GM23338 (cell line): ENCODE measurements at regions not wholly inside any gene's neighbourhood (a gene's known extent, or its start where the extent isn't known, plus 50 kb on each side); places are given as distances from the start of the nearest gene placed in this dataset.

ENCODE experiments used
- ATAC-seq: fragments of 200-7000 bp; cut with Tn5 transposase; 3 replicates; pipeline ENCODE4 v1.9.1; 2020
- DNase-seq: peaks from one replicate; pipeline ENCODE4 v3.0.0-alpha.2; 2015; ENCODE audit warnings: low spot score
- H2AFZ ChIP-seq: fragments of 200-600 bp; sonication (generic); 2 replicates; pipeline ENCODE4 v1.8.0; 2016; ENCODE audit warnings: antibody characterized with exemption, mild to moderate bottlenecking, moderate library complexity
- H3F3A ChIP-seq: fragments of 200-600 bp; sonication (generic); replicated peaks from 2 replicates; pipeline ENCODE4 v1.8.0; 2017; ENCODE audit warnings: antibody characterized with exemption, mixed run types, low read depth
- H3K27ac ChIP-seq: fragments of 200-600 bp; sonication (generic); 2 replicates; pipeline ENCODE4 v1.6.1; 2016; ENCODE audit warnings: low read depth
- H3K27me3 ChIP-seq: fragments of 200-600 bp; sonication (generic); 2 replicates; pipeline ENCODE4 v1.8.0; 2016; ENCODE audit warnings: mild to moderate bottlenecking, mixed run types, moderate library complexity; ENCODE audit not compliant: insufficient read depth
- H3K36me3 ChIP-seq: fragments of 200-600 bp; sonication (generic); 2 replicates; pipeline ENCODE4 v1.8.0; 2016; ENCODE audit warnings: mild to moderate bottlenecking; ENCODE audit not compliant: insufficient read depth
- H3K4me1 ChIP-seq: fragments of 200-600 bp; sonication (generic); 2 replicates; pipeline ENCODE4 v1.8.0; 2016; ENCODE audit warnings: mild to moderate bottlenecking, moderate library complexity; ENCODE audit not compliant: insufficient read depth
- H3K4me2 ChIP-seq: fragments of 200-600 bp; sonication (generic); 2 replicates; pipeline ENCODE4 v1.7.1; 2017; ENCODE audit warnings: mixed run types
- H3K4me3 ChIP-seq: fragments of 200-600 bp; sonication (generic); 2 replicates; pipeline ENCODE4 v1.6.1; 2016; ENCODE audit warnings: mixed run types
- H3K79me2 ChIP-seq: fragments of 200-600 bp; sonication (generic); replicated peaks from 2 replicates; pipeline ENCODE4 v1.8.0; 2017; ENCODE audit warnings: mild to moderate bottlenecking; ENCODE audit not compliant: insufficient read depth
- H3K9me2 ChIP-seq: fragments of 200-600 bp; sonication (generic); 2 replicates; pipeline ENCODE4 v1.8.0; 2017; ENCODE audit not compliant: insufficient read depth
- H4K20me1 ChIP-seq: fragments of 200-600 bp; sonication (generic); replicated peaks from 2 replicates; pipeline ENCODE4 v1.8.0; 2017; ENCODE audit warnings: mild to moderate bottlenecking; ENCODE audit not compliant: insufficient read depth
- H3K27ac Mint-ChIP-seq: 2 replicates; pipeline ENCODE4 v1.8.0; 2020; ENCODE audit warnings: inconsistent platforms, mild to moderate bottlenecking, moderate library complexity, mixed read lengths
- H3K27me3 Mint-ChIP-seq: 3 replicates; pipeline ENCODE4 v1.8.0; 2022; ENCODE audit warnings: low read depth, mild to moderate bottlenecking, moderate library complexity, mixed read lengths, inconsistent platforms; ENCODE audit not compliant: insufficient read depth, poor library complexity
- H3K36me3 Mint-ChIP-seq: 3 replicates; pipeline ENCODE4 v1.8.0; 2021; ENCODE audit warnings: low read depth, mild to moderate bottlenecking, inconsistent platforms, moderate library complexity, mixed read lengths
- H3K4me1 Mint-ChIP-seq: 3 replicates; pipeline ENCODE4 v1.8.0; 2020; ENCODE audit warnings: mild to moderate bottlenecking, inconsistent platforms, mixed read lengths
- H3K4me3 Mint-ChIP-seq: 3 replicates; pipeline ENCODE4 v1.8.0; 2021; ENCODE audit warnings: moderate library complexity, mild to moderate bottlenecking, inconsistent platforms, mixed read lengths
- H3K9me3 Mint-ChIP-seq: 3 replicates; pipeline ENCODE4 v1.8.0; 2020; ENCODE audit warnings: moderate library complexity, mild to moderate bottlenecking, inconsistent platforms, mixed read lengths
- JUNB ChIP-seq: IDR thresholded peaks from one replicate; pipeline ENCODE4 v1.6.1; 2016; ENCODE audit warnings: antibody characterized with exemption; ENCODE audit not compliant: unreplicated experiment
- NANOG ChIP-seq: IDR thresholded peaks from 2 replicates; pipeline ENCODE4 v1.6.1; 2016; ENCODE audit warnings: antibody characterized with exemption, borderline replicate concordance
- ZNF114 ChIP-seq: fragments of 250-450 bp; sonication (Bioruptor Pico); IDR thresholded peaks from 2 replicates; pipeline ENCODE4 v1.5.0; 2020; ENCODE audit warnings: mild to moderate bottlenecking, moderate library complexity
- TF ChIP-seq, protein P1 (sequence below): fragments of 250-450 bp; sonication (Bioruptor Pico); IDR thresholded peaks from 2 replicates; pipeline ENCODE4 v1.5.0; 2020; ENCODE audit warnings: mild to moderate bottlenecking, moderate library complexity

GRCh38 chr5:97266576-97266975, 83.5 kb upstream of the RIOK2 start:
- Histone ChIP-seq H3K4me3 (no peak overlapping the region), H3K36me3 (no peaks in the 10 kb centered on the region), H3K4me1 (no peaks in the 10 kb centered on the region), H4K20me1 (no peaks in the 10 kb centered on the region), H3K9me2 (no peaks in the 10 kb centered on the region), H2AFZ (no peak overlapping the region), H3F3A (no peaks in the 10 kb centered on the region), H3K79me2 (no peaks in the 10 kb centered on the region), H3K4me2 (no peak overlapping the region), H3K27me3 (no peaks in the 10 kb centered on the region), H3K27ac (no peak overlapping the region)
- ATAC-seq (no peak), DNase-seq (no peak)
- Mint-ChIP-seq H3K4me1 (no peaks in the 10 kb centered on the region), H3K4me3 (no peak overlapping the region), H3K36me3 (no peaks in the 10 kb centered on the region; the same call in 2 of the 3 replicates), H3K27ac (no peak overlapping the region), H3K27me3 (no peaks in the 10 kb centered on the region), H3K9me3 (peaks cover 1% of the 10 kb centered on the region; the same call in 2 of the 3 replicates)
- TF ChIP-seq JUNB (no peak), NANOG (no peak), ZNF114 (CRISPR knock-in tag) (no peak)
- TF ChIP-seq, protein P1, sequence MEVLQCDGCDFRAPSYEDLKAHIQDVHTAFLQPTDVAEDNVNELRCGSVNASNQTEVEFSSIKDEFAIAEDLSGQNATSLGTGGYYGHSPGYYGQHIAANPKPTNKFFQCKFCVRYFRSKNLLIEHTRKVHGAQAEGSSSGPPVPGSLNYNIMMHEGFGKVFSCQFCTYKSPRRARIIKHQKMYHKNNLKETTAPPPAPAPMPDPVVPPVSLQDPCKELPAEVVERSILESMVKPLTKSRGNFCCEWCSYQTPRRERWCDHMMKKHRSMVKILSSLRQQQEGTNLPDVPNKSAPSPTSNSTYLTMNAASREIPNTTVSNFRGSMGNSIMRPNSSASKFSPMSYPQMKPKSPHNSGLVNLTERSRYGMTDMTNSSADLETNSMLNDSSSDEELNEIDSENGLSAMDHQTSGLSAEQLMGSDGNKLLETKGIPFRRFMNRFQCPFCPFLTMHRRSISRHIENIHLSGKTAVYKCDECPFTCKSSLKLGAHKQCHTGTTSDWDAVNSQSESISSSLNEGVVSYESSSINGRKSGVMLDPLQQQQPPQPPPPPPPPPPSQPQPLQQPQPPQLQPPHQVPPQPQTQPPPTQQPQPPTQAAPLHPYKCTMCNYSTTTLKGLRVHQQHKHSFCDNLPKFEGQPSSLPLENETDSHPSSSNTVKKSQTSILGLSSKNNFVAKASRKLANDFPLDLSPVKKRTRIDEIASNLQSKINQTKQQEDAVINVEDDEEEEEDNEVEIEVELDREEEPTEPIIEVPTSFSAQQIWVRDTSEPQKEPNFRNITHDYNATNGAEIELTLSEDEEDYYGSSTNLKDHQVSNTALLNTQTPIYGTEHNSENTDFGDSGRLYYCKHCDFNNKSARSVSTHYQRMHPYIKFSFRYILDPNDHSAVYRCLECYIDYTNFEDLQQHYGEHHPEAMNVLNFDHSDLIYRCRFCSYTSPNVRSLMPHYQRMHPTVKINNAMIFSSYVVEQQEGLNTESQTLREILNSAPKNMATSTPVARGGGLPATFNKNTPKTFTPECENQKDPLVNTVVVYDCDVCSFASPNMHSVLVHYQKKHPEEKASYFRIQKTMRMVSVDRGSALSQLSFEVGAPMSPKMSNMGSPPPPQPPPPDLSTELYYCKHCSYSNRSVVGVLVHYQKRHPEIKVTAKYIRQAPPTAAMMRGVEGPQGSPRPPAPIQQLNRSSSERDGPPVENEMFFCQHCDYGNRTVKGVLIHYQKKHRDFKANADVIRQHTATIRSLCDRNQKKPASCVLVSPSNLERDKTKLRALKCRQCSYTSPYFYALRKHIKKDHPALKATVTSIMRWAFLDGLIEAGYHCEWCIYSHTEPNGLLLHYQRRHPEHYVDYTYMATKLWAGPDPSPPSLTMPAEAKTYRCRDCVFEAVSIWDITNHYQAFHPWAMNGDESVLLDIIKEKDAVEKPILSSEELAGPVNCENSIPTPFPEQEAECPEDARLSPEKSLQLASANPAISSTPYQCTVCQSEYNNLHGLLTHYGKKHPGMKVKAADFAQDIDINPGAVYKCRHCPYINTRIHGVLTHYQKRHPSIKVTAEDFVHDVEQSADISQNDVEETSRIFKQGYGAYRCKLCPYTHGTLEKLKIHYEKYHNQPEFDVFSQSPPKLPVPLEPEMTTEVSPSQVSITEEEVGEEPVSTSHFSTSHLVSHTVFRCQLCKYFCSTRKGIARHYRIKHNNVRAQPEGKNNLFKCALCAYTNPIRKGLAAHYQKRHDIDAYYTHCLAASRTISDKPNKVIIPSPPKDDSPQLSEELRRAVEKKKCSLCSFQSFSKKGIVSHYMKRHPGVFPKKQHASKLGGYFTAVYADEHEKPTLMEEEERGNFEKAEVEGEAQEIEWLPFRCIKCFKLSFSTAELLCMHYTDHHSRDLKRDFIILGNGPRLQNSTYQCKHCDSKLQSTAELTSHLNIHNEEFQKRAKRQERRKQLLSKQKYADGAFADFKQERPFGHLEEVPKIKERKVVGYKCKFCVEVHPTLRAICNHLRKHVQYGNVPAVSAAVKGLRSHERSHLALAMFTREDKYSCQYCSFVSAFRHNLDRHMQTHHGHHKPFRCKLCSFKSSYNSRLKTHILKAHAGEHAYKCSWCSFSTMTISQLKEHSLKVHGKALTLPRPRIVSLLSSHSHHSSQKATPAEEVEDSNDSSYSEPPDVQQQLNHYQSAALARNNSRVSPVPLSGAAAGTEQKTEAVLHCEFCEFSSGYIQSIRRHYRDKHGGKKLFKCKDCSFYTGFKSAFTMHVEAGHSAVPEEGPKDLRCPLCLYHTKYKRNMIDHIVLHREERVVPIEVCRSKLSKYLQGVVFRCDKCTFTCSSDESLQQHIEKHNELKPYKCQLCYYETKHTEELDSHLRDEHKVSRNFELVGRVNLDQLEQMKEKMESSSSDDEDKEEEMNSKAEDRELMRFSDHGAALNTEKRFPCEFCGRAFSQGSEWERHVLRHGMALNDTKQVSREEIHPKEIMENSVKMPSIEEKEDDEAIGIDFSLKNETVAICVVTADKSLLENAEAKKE = no peak

GRCh38 chr5:97267767-97268166, 84.7 kb upstream of the RIOK2 start:
- TF ChIP-seq, protein P1 = no peak
- Histone ChIP-seq H3K79me2 (no peaks in the 10 kb centered on the region), H3K4me2 (no peak overlapping the region), H3K4me1 (no peaks in the 10 kb centered on the region), H3K27me3 (no peaks in the 10 kb centered on the region), H3F3A (no peaks in the 10 kb centered on the region), H3K36me3 (no peaks in the 10 kb centered on the region), H3K27ac (no peak overlapping the region), H3K9me2 (no peaks in the 10 kb centered on the region), H3K4me3 (no peak overlapping the region), H2AFZ (no peak overlapping the region), H4K20me1 (no peaks in the 10 kb centered on the region)
- H3K4me3 Mint-ChIP-seq = no peak overlapping the region
- H3K36me3 Mint-ChIP-seq = no peaks in the 10 kb centered on the region; the same call in 2 of the 3 replicates
- H3K27ac Mint-ChIP-seq = no peak overlapping the region
- H3K27me3 Mint-ChIP-seq = no peaks in the 10 kb centered on the region
- DNase-seq = no peak
- H3K4me1 Mint-ChIP-seq = no peaks in the 10 kb centered on the region
- ATAC-seq = no peak
- peaks cover 9% of the 10 kb centered on the region; the same call in 2 of the 3 replicates for H3K9me3 Mint-ChIP-seq
